ENCODE measurements at regions not wholly inside any gene's neighbourhood (a gene's known extent, or its start where the extent isn't known, plus 50 kb on each side); places are given as distances from the start of the nearest gene placed in this dataset.

- no peak for DNase-seq
- ATAC-seq, result no peak
- Mint-ChIP-seq H3K4me3 (no peak overlapping the region), H3K9me3 (ENCODE audit: insufficient read depth) (no peaks in the 10 kb centered on the region), H3K27ac (no peak overlapping the region), H3K36me3 (ENCODE audit: low read depth) (no peaks in the 10 kb centered on the region), H3K27me3 (ENCODE audit: low read depth) (peaks cover 12% of the 10 kb centered on the region), H3K4me1 (ENCODE audit: low read depth) (no peaks in the 10 kb centered on the region)
- ChIA-PET POLR2A (no interaction called here), CTCF (no interaction called here)
Observed at GRCh38 chr7:157088136-157088535, 50.6 kb upstream of the UBE3C start.
